HEK293T (cell line): ENCODE measurements at regions not wholly inside any gene's neighbourhood (a gene's known extent, or its start where the extent isn't known, plus 50 kb on each side); places are given as distances from the start of the nearest gene placed in this dataset.

Experiments used
- BHLHE40 ChIP-seq: fragments of 450-650 bp; IDR thresholded peaks from 2 replicates; pipeline ENCODE4 v1.6.1; 2016; ENCODE audit warnings: mild to moderate bottlenecking, moderate library complexity, borderline replicate concordance
- FOXM1 ChIP-seq: fragments of 450-650 bp; IDR thresholded peaks from 2 replicates; pipeline ENCODE4 v1.6.1; 2017; ENCODE audit warnings: mild to moderate bottlenecking, borderline replicate concordance
- SP1 ChIP-seq: fragments of 450-650 bp; IDR thresholded peaks from 2 replicates; pipeline ENCODE4 v1.6.1; 2017
- SUZ12 ChIP-seq: fragments of 450-650 bp; IDR thresholded peaks from 2 replicates; pipeline ENCODE4 v1.6.1; 2016; ENCODE audit warnings: mild to moderate bottlenecking
- ZNF384 ChIP-seq: fragments of 450-650 bp; IDR thresholded peaks from 2 replicates; pipeline ENCODE4 v1.6.1; 2016

GRCh38 chr5:173741729-173742431, 125.4 kb upstream of the BOD1 start:
- no peak for TF ChIP-seq BHLHE40
- TF ChIP-seq SP1 = no peak
- no peak for TF ChIP-seq ZNF384
- TF ChIP-seq SUZ12 = no peak
- no peak for TF ChIP-seq FOXM1
